GM10248 (cell line): ENCODE measurements at regions not wholly inside any gene's neighbourhood (a gene's known extent, or its start where the extent isn't known, plus 50 kb on each side); places are given as distances from the start of the nearest gene placed in this dataset.

Experiments
- CTCF ChIA-PET: fragments of 300-600 bp; sonication (Branson Sonifier 250); formaldehyde crosslinking; extraction: SDS; loops from one replicate; lab custom pipeline; 2021; ENCODE audit warnings: antibody characterized with exemption; lab: Yijun Ruan, JAX
- POLR2A ChIA-PET: fragments of 350-650 bp; sonication (Branson Sonifier 250); formaldehyde crosslinking; extraction: SDS; loops from one replicate; lab custom pipeline; 2020; ENCODE audit warnings: antibody characterized with exemption; lab: Yijun Ruan, JAX
- DNase-seq: peaks from one replicate; pipeline ENCODE4 v3.0.0; 2012; ENCODE audit errors: extremely low spot score
- TF ChIP-seq, protein P1 (sequence below): IDR thresholded peaks from 2 replicates; pipeline ENCODE4 v1.5.1; 2012; ENCODE audit warnings: mild to moderate bottlenecking, low read depth; ENCODE audit errors: extremely low read depth, missing control alignments, control extremely low read depth

DNA sequence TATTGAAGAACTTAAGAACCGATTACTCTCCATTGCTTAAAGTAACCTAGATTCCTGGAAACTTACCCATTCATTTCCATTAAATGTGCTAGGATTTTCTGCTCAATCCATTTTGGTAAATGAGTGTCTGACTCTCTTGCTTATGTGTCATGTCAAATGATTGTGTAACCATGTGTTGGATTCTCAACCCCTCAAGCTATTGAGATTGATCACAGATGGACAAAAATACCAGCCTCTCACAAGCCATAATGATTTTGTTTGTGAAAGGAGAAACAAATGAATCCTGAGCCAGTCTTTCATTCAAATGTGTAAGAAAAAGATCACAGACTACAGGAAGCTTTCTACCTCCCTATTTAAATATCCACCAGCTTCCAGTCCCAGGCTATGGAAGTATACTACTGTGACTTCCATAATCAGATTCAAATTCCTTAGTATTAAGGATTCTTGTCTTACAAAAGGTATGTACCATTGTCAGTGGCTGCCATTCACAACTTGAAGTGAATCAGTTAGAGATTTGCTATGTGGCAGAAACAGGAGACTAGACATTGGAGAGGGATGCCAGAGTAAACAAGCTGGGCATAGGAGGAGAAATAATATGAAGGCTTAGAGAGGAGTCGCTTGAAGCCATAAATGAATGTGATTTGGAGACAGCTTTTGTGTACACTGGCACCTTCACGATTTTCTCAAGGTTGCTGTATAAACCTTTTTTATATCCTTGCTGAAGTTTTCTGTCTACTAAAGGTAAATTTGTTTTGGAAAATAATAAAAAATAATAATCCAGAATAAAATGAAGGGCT lies 498.5 kb upstream of the SETBP1 start:
- TF ChIP-seq, protein P1, sequence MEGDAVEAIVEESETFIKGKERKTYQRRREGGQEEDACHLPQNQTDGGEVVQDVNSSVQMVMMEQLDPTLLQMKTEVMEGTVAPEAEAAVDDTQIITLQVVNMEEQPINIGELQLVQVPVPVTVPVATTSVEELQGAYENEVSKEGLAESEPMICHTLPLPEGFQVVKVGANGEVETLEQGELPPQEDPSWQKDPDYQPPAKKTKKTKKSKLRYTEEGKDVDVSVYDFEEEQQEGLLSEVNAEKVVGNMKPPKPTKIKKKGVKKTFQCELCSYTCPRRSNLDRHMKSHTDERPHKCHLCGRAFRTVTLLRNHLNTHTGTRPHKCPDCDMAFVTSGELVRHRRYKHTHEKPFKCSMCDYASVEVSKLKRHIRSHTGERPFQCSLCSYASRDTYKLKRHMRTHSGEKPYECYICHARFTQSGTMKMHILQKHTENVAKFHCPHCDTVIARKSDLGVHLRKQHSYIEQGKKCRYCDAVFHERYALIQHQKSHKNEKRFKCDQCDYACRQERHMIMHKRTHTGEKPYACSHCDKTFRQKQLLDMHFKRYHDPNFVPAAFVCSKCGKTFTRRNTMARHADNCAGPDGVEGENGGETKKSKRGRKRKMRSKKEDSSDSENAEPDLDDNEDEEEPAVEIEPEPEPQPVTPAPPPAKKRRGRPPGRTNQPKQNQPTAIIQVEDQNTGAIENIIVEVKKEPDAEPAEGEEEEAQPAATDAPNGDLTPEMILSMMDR = no peak
- ChIA-PET POLR2A (no interaction called here), CTCF (interaction anchor here (1.2 kb wide), 1 partner anchor 34 kb away, joined by 3 read pairs; no protein-coding TSS in a partner anchor)
- no peak for DNase-seq

DNA sequence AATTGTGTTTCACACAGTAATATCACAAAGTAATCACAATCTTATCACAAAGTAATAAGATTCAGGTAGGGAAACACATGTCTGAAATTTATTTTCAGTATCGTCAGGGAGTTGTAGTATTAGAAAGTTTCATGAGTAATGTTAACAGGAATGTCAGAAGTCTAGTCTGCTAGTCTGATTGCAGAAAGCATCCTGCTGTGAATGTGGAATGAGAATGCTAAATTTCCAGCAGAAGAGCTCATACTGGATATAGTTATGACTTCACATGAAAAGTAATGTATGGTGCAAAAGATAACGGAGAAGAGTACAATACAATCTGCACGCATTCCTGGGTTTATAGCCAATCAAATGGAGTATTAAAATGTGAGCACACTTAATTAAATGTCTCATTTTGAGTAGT lies 494.7 kb upstream of the SETBP1 start:
- ChIA-PET POLR2A (no interaction called here), CTCF (interaction anchor here (0.9 to 1.5 kb wide), 2 partner anchors 41 to 367 kb away, joined by 3 read pairs; no protein-coding TSS in a partner anchor)
- no peak for DNase-seq
- TF ChIP-seq, protein P1 = no peak

DNA sequence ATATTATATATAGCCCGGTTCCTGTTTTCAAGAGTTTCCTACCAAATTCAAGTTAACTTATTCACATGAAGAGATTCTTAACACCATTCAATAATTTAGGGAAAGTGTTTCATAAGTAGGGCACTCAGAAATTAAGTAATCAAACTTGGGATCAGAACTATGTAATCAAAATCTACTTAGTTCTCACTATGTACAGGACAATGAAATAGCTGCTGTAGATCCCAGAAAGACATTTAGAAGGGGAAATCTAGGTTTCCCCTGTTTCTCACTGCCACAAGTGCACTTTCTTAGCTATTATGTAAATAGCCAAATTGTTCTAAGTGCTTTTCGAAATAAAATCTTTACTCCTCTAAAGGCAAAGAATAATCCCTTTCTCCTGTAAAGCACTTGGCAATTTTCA lies 493.6 kb upstream of the SETBP1 start:
- TF ChIP-seq, protein P1 = no peak
- POLR2A ChIA-PET = no interaction called here
- DNase-seq = no peak
- CTCF ChIA-PET = interaction anchor here (1.5 kb wide), 1 partner anchor 366 kb away, joined by 3 read pairs; no protein-coding TSS in a partner anchor

DNA sequence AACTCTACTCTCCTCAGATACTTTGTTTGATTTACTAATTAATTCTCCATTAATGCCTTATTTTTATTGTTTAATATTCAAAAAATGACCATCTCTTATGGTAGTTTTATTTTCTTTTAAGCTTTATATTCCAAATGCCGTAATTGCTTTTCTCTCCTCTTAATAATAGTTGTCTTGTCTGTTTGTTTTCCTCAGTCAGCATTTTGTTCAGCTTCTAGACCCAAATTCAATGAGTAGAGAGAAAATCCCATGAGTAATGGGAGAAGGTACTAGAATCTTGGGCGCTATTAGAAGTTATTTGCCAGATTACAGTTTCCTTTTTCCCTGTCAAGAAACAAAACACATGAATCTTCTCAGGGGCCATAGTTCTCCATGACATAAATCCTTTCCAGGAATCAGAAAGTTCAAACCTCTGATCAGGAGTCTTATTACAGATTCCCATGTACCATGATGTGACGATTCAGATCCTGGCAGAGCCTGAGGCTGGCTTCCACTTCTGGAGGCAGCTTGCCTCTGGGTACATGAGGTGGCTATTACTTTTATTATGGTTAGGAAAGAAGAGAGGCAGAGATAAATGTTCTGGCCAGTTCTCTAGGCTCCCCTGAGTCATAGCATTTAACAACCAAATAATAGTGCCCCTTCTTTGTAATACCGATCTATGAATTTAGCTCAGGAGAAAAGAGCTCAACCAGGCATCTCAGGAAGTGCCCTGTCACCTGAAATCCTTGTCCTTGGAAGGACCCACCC lies 485.1 kb upstream of the SETBP1 start:
- no peak for DNase-seq
- CTCF ChIA-PET = no interaction called here
- POLR2A ChIA-PET = no interaction called here

DNA sequence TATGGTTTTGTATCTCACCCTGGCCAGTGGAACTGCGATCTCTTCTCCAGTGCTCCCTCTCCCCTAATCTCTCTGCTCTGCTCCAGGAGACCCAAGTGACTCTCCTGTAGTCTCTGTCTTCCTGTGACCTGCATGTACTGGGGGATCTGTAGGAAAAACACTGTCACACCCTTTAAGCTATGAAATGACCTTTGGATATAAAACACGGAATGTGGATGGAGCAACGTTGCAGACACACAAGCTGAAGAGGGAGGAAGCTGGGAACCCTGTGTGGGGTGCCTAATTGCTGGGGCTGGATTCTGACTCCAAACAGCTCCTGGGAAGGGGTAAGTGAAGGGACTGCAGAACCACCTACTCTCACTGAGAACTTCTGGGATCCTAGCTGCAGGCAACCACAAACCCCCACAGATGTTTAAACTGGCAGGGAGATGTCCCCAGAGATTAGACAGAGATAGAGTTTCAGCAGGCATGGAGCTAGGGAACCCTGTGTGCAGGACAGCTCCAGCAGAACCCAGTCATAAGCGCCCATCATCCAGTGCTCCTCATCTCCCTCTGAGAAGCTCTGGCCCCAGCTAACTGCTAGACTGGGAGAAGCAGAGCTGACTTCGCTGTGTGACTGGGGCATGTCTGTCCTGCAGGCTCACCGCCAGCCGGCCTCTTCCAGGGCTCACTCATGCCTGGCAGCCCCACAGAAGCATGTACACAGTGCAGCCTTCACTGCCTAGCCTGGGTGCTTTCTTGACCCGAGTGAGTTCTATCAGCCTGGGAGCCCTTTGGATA lies 482.7 kb upstream of the SETBP1 start:
- ChIA-PET CTCF (interaction anchor here (1.3 kb wide), 1 partner anchor 23 kb away, joined by 3 read pairs; no protein-coding TSS in a partner anchor), POLR2A (no interaction called here)
- TF ChIP-seq, protein P1 = no peak
- DNase-seq = no peak

More for the DNA sequence above, 485.1 kb upstream of the SETBP1 start:
- TF ChIP-seq, protein P1 = no peak
